Breast epithelium (tissue), 4 donors: ENCODE measurements at regions not wholly inside any gene's neighbourhood (a gene's known extent, or its start where the extent isn't known, plus 50 kb on each side); places are given as distances from the start of the nearest gene placed in this dataset.

Experiments
- DNase-seq, 2 donors: peaks; one replicate each; pipeline ENCODE4 v3.0.0-alpha.2; 2019; ENCODE audit warnings: low spot score in 2 of 2
- H3K27ac ChIP-seq, 2 donors: fragments of 200-600 bp; sonication (generic) in 1 of 2; one replicate each; pipeline ENCODE4 v1.5.1; 2016 to 2019; ENCODE audit warnings: mild to moderate bottlenecking in 1 of 2
- H3K27me3 ChIP-seq, 2 donors: fragments of 200-600 bp; sonication (generic) in 1 of 2; one replicate each; pipeline versions ENCODE4 v1.5.1 to v1.6.0; 2017 to 2019; ENCODE audit warnings: control low read depth in 1 of 2, mild to moderate bottlenecking in 1 of 2
- H3K36me3 ChIP-seq: fragments of 200-600 bp; one replicate; pipeline ENCODE4 v1.5.1; 2019
- H3K4me1 ChIP-seq, 2 donors: fragments of 200-600 bp; sonication (generic); one replicate each; pipeline ENCODE4 v1.5.1; 2016 to 2019; ENCODE audit warnings: control low read depth in 1 of 2
- H3K4me3 ChIP-seq, 3 donors: fragments of 200-600 bp; sonication (generic); 1 replicate in 2 of 3; 2 replicates in 1 of 3; pipeline ENCODE4 v1.5.1; 2016 to 2019; ENCODE audit warnings: mild to moderate bottlenecking in 3 of 3, moderate library complexity in 2 of 3
- H3K9me3 ChIP-seq, 2 donors: fragments of 200-600 bp; sonication (generic) in 1 of 2; one replicate each; pipeline ENCODE4 v1.5.1; 2016 to 2019; ENCODE audit warnings: control low read depth in 1 of 2
- CTCF ChIP-seq, 3 donors: fragments of 450-650 bp; IDR thresholded peaks; one replicate each; pipeline ENCODE4 v1.5.1; 2016 to 2017; ENCODE audit warnings: antibody characterized with exemption in 3 of 3, mild to moderate bottlenecking in 3 of 3, moderate library complexity in 3 of 3
- POLR2A ChIP-seq: fragments of 450-650 bp; IDR thresholded peaks from one replicate; pipeline ENCODE4 v1.6.1; 2016; ENCODE audit warnings: antibody characterized with exemption, mild to moderate bottlenecking, moderate library complexity
- POLR2AphosphoS5 ChIP-seq, 3 donors: sonication (generic); formaldehyde crosslinking; IDR thresholded peaks; one replicate each; pipeline ENCODE4 v1.6.1; 2017; ENCODE audit warnings: antibody characterized with exemption in 3 of 3
- intact Hi-C: fragments of 100-400 bp; cut with DNase I; formaldehyde crosslinking; loops from one replicate; pipeline ENCODE4 v1.15.1; 2023; ENCODE audit warnings: low total_unique reads

GRCh38 chr3:127099982-127100381, 92.9 kb upstream of the PRR23E start:
- Histone ChIP-seq H3K4me1 (no peaks in the 10 kb centered on the region), H3K9me3 (no peaks in the 10 kb centered on the region), H3K27ac (no peak overlapping the region), H3K36me3 (no peaks in the 10 kb centered on the region), H3K4me3 (no peak overlapping the region), H3K27me3 (peaks cover 0 to 8% of the 10 kb centered on the region in 2 donors)
- DNase-seq = no peak
- intact Hi-C loops = loop anchor here (10.0 kb wide), 1 partner anchor 275 kb away; no protein-coding TSS in a partner anchor
- TF ChIP-seq POLR2AphosphoS5 (IDR thresholded peaks at IDR 0.05) (no peak), CTCF (IDR thresholded peaks at IDR 0.05) (no peak), POLR2A (no peak)

GRCh38 chr3:127100459-127101410, 92.2 kb upstream of the PRR23E start:
- no peak overlapping the region for H3K27ac ChIP-seq
- no peaks in the 10 kb centered on the region for H3K4me1 ChIP-seq
- no peak for DNase-seq
- H3K4me3 ChIP-seq = no peak overlapping the region
- peaks cover 0 to 8% of the 10 kb centered on the region in 2 donors for H3K27me3 ChIP-seq
- no peaks in the 10 kb centered on the region for H3K36me3 ChIP-seq
- no peaks in the 10 kb centered on the region for H3K9me3 ChIP-seq
- intact Hi-C loops = no loop called here
- no peak for TF ChIP-seq CTCF (IDR thresholded peaks at IDR 0.05)
- TF ChIP-seq POLR2A = no peak
- TF ChIP-seq POLR2AphosphoS5 (IDR thresholded peaks at IDR 0.05) = no peak

GRCh38 chr3:127101411-127102187, 91.3 kb upstream of the PRR23E start:
- Histone ChIP-seq H3K27ac (no peak overlapping the region), H3K9me3 (no peaks in the 10 kb centered on the region), H3K27me3 (peaks cover 0 to 8% of the 10 kb centered on the region in 2 donors), H3K4me1 (no peaks in the 10 kb centered on the region), H3K4me3 (no peak overlapping the region), H3K36me3 (no peaks in the 10 kb centered on the region)
- DNase-seq = peak in 1 of 2 donors; percentile 14
- intact Hi-C loops = no loop called here
- TF ChIP-seq POLR2A (no peak), CTCF (IDR thresholded peaks at IDR 0.05) (no peak), POLR2AphosphoS5 (IDR thresholded peaks at IDR 0.05) (no peak)

GRCh38 chr3:127102188-127102520, 90.8 kb upstream of the PRR23E start:
- Histone ChIP-seq H3K4me1 (no peaks in the 10 kb centered on the region), H3K36me3 (no peaks in the 10 kb centered on the region), H3K9me3 (no peaks in the 10 kb centered on the region), H3K4me3 (no peak overlapping the region), H3K27ac (no peak overlapping the region), H3K27me3 (peaks cover 0 to 8% of the 10 kb centered on the region in 2 donors)
- DNase-seq = no peak
- TF ChIP-seq POLR2A (no peak), CTCF (IDR thresholded peaks at IDR 0.05) (no peak), POLR2AphosphoS5 (IDR thresholded peaks at IDR 0.05) (no peak)
- intact Hi-C loops = no loop called here

- DNase-seq = peak in 1 of 2 donors; percentile 40
- Histone ChIP-seq H3K4me1 (no peaks in the 10 kb centered on the region), H3K4me3 (no peak overlapping the region), H3K9me3 (no peaks in the 10 kb centered on the region), H3K36me3 (no peaks in the 10 kb centered on the region), H3K27ac (no peak overlapping the region), H3K27me3 (peaks cover 0 to 8% of the 10 kb centered on the region in 2 donors)
- TF ChIP-seq POLR2A (no peak), CTCF (IDR thresholded peaks at IDR 0.05) (no peak)
- intact Hi-C loops = no loop called here
Measured at GRCh38 chr3:127102587-127102986, 90.3 kb upstream of the PRR23E start.
